Esophagus squamous epithelium (tissue), 4 donors: ENCODE measurements at regions not wholly inside any gene's neighbourhood (a gene's known extent, or its start where the extent isn't known, plus 50 kb on each side); places are given as distances from the start of the nearest gene placed in this dataset.
A peak's percentile ranks its signal among the peaks of the same experiment; 100 is the strongest.

ENCODE experiments used
- CTCF ChIP-seq, 6 experiments: fragments of 450-650 bp in 4 of 6; fragments of 200-600 bp in 2 of 6; sonication (generic) in 2 of 6; IDR thresholded peaks; one replicate each; pipeline ENCODE4 v1.5.1; 2016 to 2019; ENCODE audit warnings: antibody characterized with exemption in 6 of 6, mild to moderate bottlenecking in 4 of 6, moderate library complexity in 4 of 6
- POLR2A ChIP-seq, 4 donors: fragments of 450-650 bp; IDR thresholded peaks; one replicate each; pipeline ENCODE4 v1.6.1; 2017; ENCODE audit warnings: antibody characterized with exemption in 4 of 4, mild to moderate bottlenecking in 4 of 4, moderate library complexity in 3 of 4

- TF ChIP-seq CTCF (IDR thresholded peaks at IDR 0.05), result peak in 5 of 6 experiments; percentile 23 to 42 (median 32)
- TF ChIP-seq POLR2A (IDR thresholded peaks at IDR 0.05), result no peak
Observed at GRCh38 chr6:84422380-84422968, 195.0 kb upstream of the CEP162 start.
